Adrenal gland (tissue), 9 donors: ENCODE measurements at regions not wholly inside any gene's neighbourhood (a gene's known extent, or its start where the extent isn't known, plus 50 kb on each side); places are given as distances from the start of the nearest gene placed in this dataset.

Experiments
- DNase-seq, 7 donors: peaks; one replicate each; pipeline ENCODE4 v3.0.0-alpha.2; 2019 to 2020
- H3K27ac ChIP-seq, 5 donors: fragments of 200-600 bp; sonication (generic) in 4 of 5; 1 replicate in 3 of 5; 2 replicates in 2 of 5; pipeline versions ENCODE4 v1.5.1 to v1.8.0; 2016 to 2020; ENCODE audit warnings: mild to moderate bottlenecking in 1 of 5
- H3K27me3 ChIP-seq: fragments of 200-600 bp; 2 replicates; pipeline ENCODE4 v1.8.0; 2021
- H3K36me3 ChIP-seq, 2 donors: fragments of 200-600 bp; replicated peaks in 1 of 2; 1 replicate in 1 of 2; 2 replicates in 1 of 2; pipeline versions ENCODE4 v1.5.1 to v1.8.0; 2018 to 2022
- H3K4me1 ChIP-seq, 2 donors: fragments of 200-600 bp; replicated peaks in 1 of 2; 1 replicate in 1 of 2; 2 replicates in 1 of 2; pipeline versions ENCODE4 v1.5.1 to v1.8.0; 2018 to 2021
- H3K4me3 ChIP-seq, 4 donors: fragments of 200-600 bp; sonication (generic) in 3 of 4; one replicate each; pipeline ENCODE4 v1.5.1; 2016 to 2018
- H3K9me3 ChIP-seq, 3 donors: fragments of 200-600 bp; sonication (generic) in 1 of 3; replicated peaks in 1 of 3; 1 replicate in 2 of 3; 2 replicates in 1 of 3; pipeline versions ENCODE4 v1.5.1 to v1.8.0; 2016 to 2021
- POLR2A ChIP-seq, 2 donors: fragments of 450-650 bp; IDR thresholded peaks; one replicate each; pipeline ENCODE4 v1.6.1; 2017; ENCODE audit warnings: antibody characterized with exemption in 2 of 2, mild to moderate bottlenecking in 2 of 2, moderate library complexity in 1 of 2
- WGBS, 4 donors: extraction: QIAGEN DNeasy Blood & Tissue Kit in 2 of 4; methylation state at CpG; one replicate each; pipeline versions ENCODE4 v1.1.5 to v1.1.7; 2013 to 2017; 5-methylcytosine and 5-hydroxymethylcytosine counted together
- intact Hi-C, 2 donors: fragments of 100-400 bp; cut with DNase I; formaldehyde crosslinking; loops; one replicate each; pipeline versions ENCODE4 v1.14.1 to v1.15.0; 2022 to 2023
- TF ChIP-seq, protein P1 (sequence below), 6 experiments: fragments of 450-650 bp in 4 of 6; fragments of 200-600 bp in 2 of 6; sonication (generic) in 1 of 6; IDR thresholded peaks; 1 replicate in 5 of 6; 2 replicates in 1 of 6; pipeline versions ENCODE4 v1.5.1 to v1.8.0; 2016 to 2021; ENCODE audit warnings: antibody characterized with exemption in 6 of 6, mild to moderate bottlenecking in 2 of 6, moderate library complexity in 1 of 6
- donor health status: healthy with polysubstance abuse.
- donor health status: Bipolar disorder and iron deficiency.
- donor health status: DM: yes; HTN: yes; CAD: no.
- donor health status: DM: no; HTN: no; CAD: no.
- donor health status: DM: no; HTN: no; CAD: no.

- Histone ChIP-seq H3K36me3 (no peaks in the 10 kb centered on the region), H3K4me1 (no peaks in the 10 kb centered on the region), H3K27ac (no peak overlapping the region), H3K27me3 (no peaks in the 10 kb centered on the region), H3K4me3 (no peak overlapping the region), H3K9me3 (no peaks in the 10 kb centered on the region)
- no peak for DNase-seq
- WGBS, 4 donors: 81 to 92% (median 87%) methylated on average over 1 of the region's 1 CpG
- intact Hi-C loops: no loop called here
- TF ChIP-seq, protein P1, sequence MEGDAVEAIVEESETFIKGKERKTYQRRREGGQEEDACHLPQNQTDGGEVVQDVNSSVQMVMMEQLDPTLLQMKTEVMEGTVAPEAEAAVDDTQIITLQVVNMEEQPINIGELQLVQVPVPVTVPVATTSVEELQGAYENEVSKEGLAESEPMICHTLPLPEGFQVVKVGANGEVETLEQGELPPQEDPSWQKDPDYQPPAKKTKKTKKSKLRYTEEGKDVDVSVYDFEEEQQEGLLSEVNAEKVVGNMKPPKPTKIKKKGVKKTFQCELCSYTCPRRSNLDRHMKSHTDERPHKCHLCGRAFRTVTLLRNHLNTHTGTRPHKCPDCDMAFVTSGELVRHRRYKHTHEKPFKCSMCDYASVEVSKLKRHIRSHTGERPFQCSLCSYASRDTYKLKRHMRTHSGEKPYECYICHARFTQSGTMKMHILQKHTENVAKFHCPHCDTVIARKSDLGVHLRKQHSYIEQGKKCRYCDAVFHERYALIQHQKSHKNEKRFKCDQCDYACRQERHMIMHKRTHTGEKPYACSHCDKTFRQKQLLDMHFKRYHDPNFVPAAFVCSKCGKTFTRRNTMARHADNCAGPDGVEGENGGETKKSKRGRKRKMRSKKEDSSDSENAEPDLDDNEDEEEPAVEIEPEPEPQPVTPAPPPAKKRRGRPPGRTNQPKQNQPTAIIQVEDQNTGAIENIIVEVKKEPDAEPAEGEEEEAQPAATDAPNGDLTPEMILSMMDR (IDR thresholded peaks at IDR 0.05): no peak
- TF ChIP-seq POLR2A (IDR thresholded peaks at IDR 0.05): no peak
These were observed 461.4 kb downstream of the DIPK2A start for GRCh38 chr3:144433006-144433405.

GRCh38 chr3:144437989-144438388 is 466.4 kb downstream of the DIPK2A start:
- DNase-seq: no peak
- H3K36me3 ChIP-seq: no peaks in the 10 kb centered on the region
- WGBS, 4 donors: 73 to 100% (median 86%) methylated on average over 2 to 3 of the region's 3 CpGs
- no peak overlapping the region for H3K4me3 ChIP-seq
- TF ChIP-seq, protein P1 (IDR thresholded peaks at IDR 0.05): no peak
- no peak for TF ChIP-seq POLR2A (IDR thresholded peaks at IDR 0.05)
- intact Hi-C loops: no loop called here
- H3K27ac ChIP-seq: no peak overlapping the region
- no peaks in the 10 kb centered on the region for H3K4me1 ChIP-seq
- H3K9me3 ChIP-seq: peaks cover 0 to 9% (median 0%) of the 10 kb centered on the region in 3 donors
- H3K27me3 ChIP-seq: no peaks in the 10 kb centered on the region

DNA sequence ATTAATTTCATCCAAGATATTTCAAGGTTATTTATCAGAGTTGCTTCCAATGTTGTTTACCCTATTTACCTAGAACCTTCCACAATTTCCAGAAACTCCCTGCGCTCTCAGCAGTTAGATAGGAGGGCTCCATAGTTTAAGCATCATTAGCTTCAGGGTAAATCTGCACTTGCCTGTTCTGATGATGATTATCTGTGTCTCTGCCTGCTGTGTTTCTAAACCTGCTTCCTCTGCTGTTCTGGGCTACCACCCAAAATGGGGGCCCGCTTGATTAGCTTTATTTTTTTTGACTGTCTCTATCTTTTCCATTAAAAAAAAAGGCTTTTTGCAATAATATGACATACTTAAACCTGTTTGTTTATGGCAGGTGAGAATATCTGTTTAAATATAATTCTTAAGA is 472.4 kb downstream of the DIPK2A start:
- intact Hi-C loops: no loop called here
- no peak for DNase-seq
- WGBS, 4 donors: 79 to 93% (median 86%) methylated on average over 2 of the region's 2 CpGs
- TF ChIP-seq POLR2A (IDR thresholded peaks at IDR 0.05): no peak
- TF ChIP-seq, protein P1 (IDR thresholded peaks at IDR 0.05): no peak
- Histone ChIP-seq H3K27ac (no peak overlapping the region), H3K9me3 (peaks cover 0 to 9% (median 0%) of the 10 kb centered on the region in 3 donors), H3K27me3 (no peaks in the 10 kb centered on the region), H3K4me1 (no peaks in the 10 kb centered on the region), H3K4me3 (no peak overlapping the region), H3K36me3 (no peaks in the 10 kb centered on the region)

GRCh38 chr3:144444546-144444945 is 472.9 kb downstream of the DIPK2A start:
- intact Hi-C loops: no loop called here
- H3K36me3 ChIP-seq: no peaks in the 10 kb centered on the region
- no peak overlapping the region for H3K27ac ChIP-seq
- peaks cover 0 to 6% (median 0%) of the 10 kb centered on the region in 3 donors for H3K9me3 ChIP-seq
- no peak for DNase-seq
- H3K4me1 ChIP-seq: no peaks in the 10 kb centered on the region
- WGBS, 4 donors: 82 to 91% (median 89%) methylated on average over 4 of the region's 4 CpGs
- no peak overlapping the region for H3K4me3 ChIP-seq
- TF ChIP-seq, protein P1 (IDR thresholded peaks at IDR 0.05): no peak
- TF ChIP-seq POLR2A (IDR thresholded peaks at IDR 0.05): no peak
- no peaks in the 10 kb centered on the region for H3K27me3 ChIP-seq
